ENCODE measurements at regions not wholly inside any gene's neighbourhood (a gene's known extent, or its start where the extent isn't known, plus 50 kb on each side); places are given as distances from the start of the nearest gene placed in this dataset.

GRCh38 chr6:47938405-47938804 is 156.6 kb downstream of the OPN5 start:
- no peak overlapping the region for H3K4me3 ChIP-seq (ENCODE audit: low read depth, low read length)
- no peak for TF ChIP-seq CTCF (IDR thresholded peaks at IDR 0.05; ENCODE audit: insufficient read depth, low read depth, low read length)
- no peak for DNase-seq (ENCODE audit: low read depth)

GRCh38 chr6:47936820-47937219 is 155.0 kb downstream of the OPN5 start:
- no peak for TF ChIP-seq CTCF (IDR thresholded peaks at IDR 0.05; ENCODE audit: insufficient read depth, low read depth, low read length)
- DNase-seq (ENCODE audit: low read depth): no peak
- H3K4me3 ChIP-seq (ENCODE audit: low read depth, low read length): no peak overlapping the region

GRCh38 chr6:47934023-47934422 is 152.2 kb downstream of the OPN5 start:
- TF ChIP-seq CTCF (IDR thresholded peaks at IDR 0.05; ENCODE audit: insufficient read depth, low read depth, low read length): no peak
- no peak for DNase-seq (ENCODE audit: low read depth)
- H3K4me3 ChIP-seq (ENCODE audit: low read depth, low read length): no peak overlapping the region

GRCh38 chr6:47932575-47932974 is 150.7 kb downstream of the OPN5 start:
- TF ChIP-seq CTCF (IDR thresholded peaks at IDR 0.05; ENCODE audit: insufficient read depth, low read depth, low read length): no peak
- H3K4me3 ChIP-seq (ENCODE audit: low read depth, low read length): no peak overlapping the region
- DNase-seq (ENCODE audit: low read depth): no peak

GRCh38 chr6:47924001-47924400 is 142.2 kb downstream of the OPN5 start:
- TF ChIP-seq CTCF (IDR thresholded peaks at IDR 0.05; ENCODE audit: insufficient read depth, low read depth, low read length): no peak
- DNase-seq (ENCODE audit: low read depth): no peak
- no peak overlapping the region for H3K4me3 ChIP-seq (ENCODE audit: low read depth, low read length)

GRCh38 chr6:47922391-47922790 is 140.6 kb downstream of the OPN5 start:
- DNase-seq (ENCODE audit: low read depth): no peak
- TF ChIP-seq CTCF (IDR thresholded peaks at IDR 0.05; ENCODE audit: insufficient read depth, low read depth, low read length): no peak
- H3K4me3 ChIP-seq (ENCODE audit: low read depth, low read length): no peak overlapping the region

GRCh38 chr6:47919875-47920274 is 138.0 kb downstream of the OPN5 start:
- TF ChIP-seq CTCF (IDR thresholded peaks at IDR 0.05; ENCODE audit: insufficient read depth, low read depth, low read length): no peak
- no peak overlapping the region for H3K4me3 ChIP-seq (ENCODE audit: low read depth, low read length)
- DNase-seq (ENCODE audit: low read depth): no peak

All from fibroblast of villous mesenchyme (primary cell).